IPS-15b (cell line): ENCODE measurements at regions not wholly inside any gene's neighbourhood (a gene's known extent, or its start where the extent isn't known, plus 50 kb on each side); places are given as distances from the start of the nearest gene placed in this dataset.

Experiments
- H3K27me3 ChIP-seq: one replicate; pipeline ENCODE4 v1.6.1; 2013; ENCODE audit warnings: low read length; ENCODE audit not compliant: control insufficient read depth, insufficient read depth
- H3K36me3 ChIP-seq: one replicate; pipeline ENCODE4 v1.6.1; 2013; ENCODE audit warnings: low read length; ENCODE audit not compliant: control insufficient read depth, insufficient read depth
- H3K4me1 ChIP-seq: one replicate; pipeline ENCODE4 v1.6.1; 2013; ENCODE audit warnings: mild to moderate bottlenecking, low read length; ENCODE audit not compliant: control insufficient read depth, insufficient read depth
- H3K4me3 ChIP-seq: one replicate; pipeline ENCODE4 v1.5.1; 2013; ENCODE audit warnings: low read depth, low read length
- H3K9ac ChIP-seq: one replicate; pipeline ENCODE4 v1.6.1; 2013; ENCODE audit warnings: low read depth, mild to moderate bottlenecking, low read length
- H3K9me3 ChIP-seq: one replicate; pipeline ENCODE4 v1.6.1; 2013; ENCODE audit warnings: mild to moderate bottlenecking, low read length; ENCODE audit not compliant: control insufficient read depth, insufficient read depth

- Histone ChIP-seq H3K36me3 (no peaks in the 10 kb centered on the region), H3K9me3 (no peaks in the 10 kb centered on the region), H3K9ac (no peak overlapping the region), H3K27me3 (no peaks in the 10 kb centered on the region), H3K4me1 (no peaks in the 10 kb centered on the region), H3K4me3 (no peak overlapping the region)
Observed at GRCh38 chr12:107144441-107144840, 51.1 kb upstream of the CRY1 start.

DNA sequence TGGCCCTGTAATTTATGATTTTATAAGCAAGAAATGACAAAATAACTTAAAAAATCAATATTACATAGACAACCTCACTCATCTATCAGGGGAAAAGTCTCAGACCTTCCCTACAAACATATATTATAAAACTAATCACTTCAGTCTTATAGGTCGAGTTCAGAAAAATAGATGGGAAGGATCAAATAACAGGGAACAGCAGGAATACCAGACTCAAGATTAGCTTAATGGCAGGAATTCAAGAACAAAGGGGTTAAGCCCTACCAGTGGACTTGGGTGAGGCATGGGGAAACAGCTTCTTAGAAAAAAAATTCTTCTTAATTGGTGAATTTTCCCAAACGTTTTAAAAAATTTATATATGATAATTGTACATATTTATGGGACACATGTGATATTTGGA is 51.6 kb upstream of the CRY1 start:
- no peaks in the 10 kb centered on the region for H3K27me3 ChIP-seq
- no peaks in the 10 kb centered on the region for H3K9me3 ChIP-seq
- no peak overlapping the region for H3K9ac ChIP-seq
- H3K36me3 ChIP-seq: no peaks in the 10 kb centered on the region
- H3K4me1 ChIP-seq: no peaks in the 10 kb centered on the region
- H3K4me3 ChIP-seq: no peak overlapping the region

GRCh38 chr12:107145397-107145796 is 52.0 kb upstream of the CRY1 start:
- H3K4me3 ChIP-seq: no peak overlapping the region
- H3K4me1 ChIP-seq: no peaks in the 10 kb centered on the region
- H3K36me3 ChIP-seq: no peaks in the 10 kb centered on the region
- no peak overlapping the region for H3K9ac ChIP-seq
- no peaks in the 10 kb centered on the region for H3K27me3 ChIP-seq
- no peaks in the 10 kb centered on the region for H3K9me3 ChIP-seq

- Histone ChIP-seq H3K9me3 (no peaks in the 10 kb centered on the region), H3K4me3 (no peak overlapping the region), H3K9ac (no peak overlapping the region), H3K4me1 (no peaks in the 10 kb centered on the region), H3K27me3 (no peaks in the 10 kb centered on the region), H3K36me3 (no peaks in the 10 kb centered on the region)
Observed at GRCh38 chr12:107148107-107148506, 54.8 kb upstream of the CRY1 start.

- H3K36me3 ChIP-seq: no peaks in the 10 kb centered on the region
- no peaks in the 10 kb centered on the region for H3K4me1 ChIP-seq
- no peaks in the 10 kb centered on the region for H3K9me3 ChIP-seq
- H3K9ac ChIP-seq: no peak overlapping the region
- no peaks in the 10 kb centered on the region for H3K27me3 ChIP-seq
- no peak overlapping the region for H3K4me3 ChIP-seq
Observed at GRCh38 chr12:107152315-107152714, 59.0 kb upstream of the CRY1 start.

- Histone ChIP-seq H3K9ac (no peak overlapping the region), H3K4me1 (no peaks in the 10 kb centered on the region), H3K27me3 (peaks cover 3% of the 10 kb centered on the region), H3K36me3 (no peaks in the 10 kb centered on the region), H3K4me3 (no peak overlapping the region), H3K9me3 (no peaks in the 10 kb centered on the region)
Observed at GRCh38 chr12:107159384-107159900, 66.1 kb upstream of the CRY1 start.

DNA sequence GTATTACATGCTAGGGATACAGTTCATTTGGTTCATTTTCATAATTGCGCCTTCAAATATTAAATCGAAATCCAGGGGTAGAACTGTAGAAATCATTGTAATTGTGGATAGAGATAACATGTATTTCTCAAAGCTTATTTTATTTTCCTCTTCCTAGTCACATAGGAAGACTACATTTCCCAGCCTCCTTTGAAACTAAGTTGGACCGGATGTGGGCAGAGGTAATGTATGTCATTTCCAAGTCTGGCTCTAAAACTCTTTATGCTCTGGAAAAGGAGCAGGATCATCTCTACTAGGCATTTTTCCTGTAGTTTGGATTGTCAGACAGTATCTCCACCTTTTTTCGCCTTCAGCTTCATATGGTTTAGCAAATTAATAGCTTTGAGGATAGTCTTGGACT is 70.1 kb upstream of the CRY1 start:
- Histone ChIP-seq H3K9me3 (no peaks in the 10 kb centered on the region), H3K9ac (no peak overlapping the region), H3K27me3 (peaks cover 7% of the 10 kb centered on the region), H3K36me3 (no peaks in the 10 kb centered on the region), H3K4me1 (no peaks in the 10 kb centered on the region), H3K4me3 (no peak overlapping the region)

- Histone ChIP-seq H3K4me1 (no peaks in the 10 kb centered on the region), H3K9me3 (no peaks in the 10 kb centered on the region), H3K27me3 (peaks cover 7% of the 10 kb centered on the region), H3K36me3 (no peaks in the 10 kb centered on the region), H3K9ac (no peak overlapping the region), H3K4me3 (no peak overlapping the region)
Observed at GRCh38 chr12:107164392-107164791, 71.0 kb upstream of the CRY1 start.

GRCh38 chr12:107165581-107165980 is 72.2 kb upstream of the CRY1 start:
- no peak overlapping the region for H3K9ac ChIP-seq
- H3K4me1 ChIP-seq: no peaks in the 10 kb centered on the region
- no peaks in the 10 kb centered on the region for H3K36me3 ChIP-seq
- H3K4me3 ChIP-seq: no peak overlapping the region
- no peaks in the 10 kb centered on the region for H3K9me3 ChIP-seq
- peaks cover 7% of the 10 kb centered on the region for H3K27me3 ChIP-seq

- Histone ChIP-seq H3K27me3 (peaks cover 4% of the 10 kb centered on the region), H3K4me1 (no peaks in the 10 kb centered on the region), H3K4me3 (no peak overlapping the region), H3K36me3 (no peaks in the 10 kb centered on the region), H3K9ac (no peak overlapping the region), H3K9me3 (no peaks in the 10 kb centered on the region)
Observed at GRCh38 chr12:107167756-107168155, 74.4 kb upstream of the CRY1 start.

DNA sequence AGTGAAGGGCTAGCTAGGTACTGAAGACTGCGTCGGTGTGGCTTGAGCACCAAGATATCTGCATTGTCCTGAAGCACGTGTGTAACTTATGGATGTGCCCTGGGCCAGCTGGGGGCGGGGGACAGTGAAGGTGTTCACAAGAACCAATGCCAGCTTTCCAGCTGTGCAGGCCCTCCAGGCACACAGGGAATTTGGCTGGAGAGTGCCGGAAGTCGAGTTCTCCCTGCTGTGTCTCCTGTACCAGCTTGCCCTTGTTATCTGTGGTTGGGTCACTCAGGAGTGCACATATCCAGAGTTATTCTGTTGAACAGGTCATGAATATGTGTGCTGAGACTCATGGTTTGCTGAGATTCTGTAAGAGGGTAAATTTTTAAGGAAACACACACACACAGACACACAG is 75.9 kb upstream of the CRY1 start:
- H3K4me3 ChIP-seq: no peak overlapping the region
- H3K4me1 ChIP-seq: no peaks in the 10 kb centered on the region
- H3K27me3 ChIP-seq: peaks cover 4% of the 10 kb centered on the region
- H3K36me3 ChIP-seq: no peaks in the 10 kb centered on the region
- no peaks in the 10 kb centered on the region for H3K9me3 ChIP-seq
- H3K9ac ChIP-seq: no peak overlapping the region

GRCh38 chr12:107178776-107179175 is 85.4 kb upstream of the CRY1 start:
- Histone ChIP-seq H3K27me3 (no peaks in the 10 kb centered on the region), H3K36me3 (no peaks in the 10 kb centered on the region), H3K9me3 (no peaks in the 10 kb centered on the region), H3K4me1 (no peaks in the 10 kb centered on the region), H3K4me3 (no peak overlapping the region), H3K9ac (no peak overlapping the region)

- no peaks in the 10 kb centered on the region for H3K4me1 ChIP-seq
- no peak overlapping the region for H3K9ac ChIP-seq
- no peaks in the 10 kb centered on the region for H3K36me3 ChIP-seq
- H3K27me3 ChIP-seq: no peaks in the 10 kb centered on the region
- no peak overlapping the region for H3K4me3 ChIP-seq
- H3K9me3 ChIP-seq: no peaks in the 10 kb centered on the region
Observed at GRCh38 chr12:107179871-107180270, 86.5 kb upstream of the CRY1 start.
